ENCODE measurements at regions not wholly inside any gene's neighbourhood (a gene's known extent, or its start where the extent isn't known, plus 50 kb on each side); places are given as distances from the start of the nearest gene placed in this dataset.

GRCh38 chrX:27354021-27354420, 109.1 kb downstream of the PPP4R3C start:
- TF ChIP-seq CTCF (IDR thresholded peaks at IDR 0.05) (no peak), POLR2A (IDR thresholded peaks at IDR 0.05) (no peak)

Data from Peyer's patch (tissue), 4 donors.